ENCODE measurements at regions not wholly inside any gene's neighbourhood (a gene's known extent, or its start where the extent isn't known, plus 50 kb on each side); places are given as distances from the start of the nearest gene placed in this dataset.

- Histone ChIP-seq H3K4me3 (no peak overlapping the region), H3K4me1 (no peaks in the 10 kb centered on the region), H3K36me3 (no peaks in the 10 kb centered on the region), H3K27me3 (peaks cover 14% of the 10 kb centered on the region), H3K9me3 (peaks cover 0 to 13% (median 0%) of the 10 kb centered on the region in 3 donors), H3K27ac (no peak overlapping the region)
- WGBS, 2 donors (ENCODE audit: low coverage in 1 of 2): 30 to 45% methylated on average over 3 to 8 of the region's 9 CpGs
- TF ChIP-seq POLR2A (IDR thresholded peaks at IDR 0.05): no peak
- TF ChIP-seq CTCF (IDR thresholded peaks at IDR 0.05): no peak
- no peak for ATAC-seq
These were observed 138.4 kb upstream of the NFE2L3 start for GRCh38 chr7:26013551-26014083.

GRCh38 chr7:26022982-26023381 lies 129.0 kb upstream of the NFE2L3 start:
- no peaks in the 10 kb centered on the region for H3K4me1 ChIP-seq
- no peak for ATAC-seq
- H3K36me3 ChIP-seq: no peaks in the 10 kb centered on the region
- H3K4me3 ChIP-seq: no peak overlapping the region
- peaks cover 8% of the 10 kb centered on the region for H3K27me3 ChIP-seq
- 52 to 54% methylated on average over 3 of the region's 3 CpGs for WGBS, 2 donors (ENCODE audit: low coverage in 1 of 2)
- no peaks in the 10 kb centered on the region for H3K9me3 ChIP-seq
- H3K27ac ChIP-seq: no peak overlapping the region
- TF ChIP-seq POLR2A (IDR thresholded peaks at IDR 0.05) (no peak), POLR2AphosphoS5 (IDR thresholded peaks at IDR 0.05) (no peak), CTCF (IDR thresholded peaks at IDR 0.05) (no peak), EP300 (IDR thresholded peaks at IDR 0.05) (no peak)

GRCh38 chr7:26029911-26030310 lies 122.1 kb upstream of the NFE2L3 start:
- Histone ChIP-seq H3K27ac (no peak overlapping the region), H3K4me3 (no peak overlapping the region), H3K4me1 (no peaks in the 10 kb centered on the region), H3K9me3 (no peaks in the 10 kb centered on the region), H3K27me3 (no peaks in the 10 kb centered on the region), H3K36me3 (no peaks in the 10 kb centered on the region)
- ATAC-seq: no peak
- WGBS, 2 donors (ENCODE audit: low coverage in 1 of 2): 97 to 100% methylated on average over 1 to 3 of the region's 3 CpGs
- TF ChIP-seq EP300 (IDR thresholded peaks at IDR 0.05) (no peak), POLR2A (IDR thresholded peaks at IDR 0.05) (no peak), CTCF (IDR thresholded peaks at IDR 0.05) (no peak), POLR2AphosphoS5 (IDR thresholded peaks at IDR 0.05) (no peak)

- no peaks in the 10 kb centered on the region for H3K9me3 ChIP-seq
- ATAC-seq: no peak
These were observed 117.6 kb upstream of the NFE2L3 start for GRCh38 chr7:26034391-26034790.

More at GRCh38 chr7:26034391-26034790, 117.6 kb upstream of the NFE2L3 start:
- TF ChIP-seq EP300 (IDR thresholded peaks at IDR 0.05): no peak
- no peak for TF ChIP-seq POLR2A (IDR thresholded peaks at IDR 0.05)
- no peak for TF ChIP-seq POLR2AphosphoS5 (IDR thresholded peaks at IDR 0.05)
- TF ChIP-seq CTCF (IDR thresholded peaks at IDR 0.05): no peak
- Histone ChIP-seq H3K4me1 (peaks cover 0 to 15% (median 0%) of the 10 kb centered on the region in 3 donors), H3K27ac (no peak overlapping the region), H3K4me3 (no peak overlapping the region), H3K36me3 (no peaks in the 10 kb centered on the region), H3K27me3 (peaks cover 18% of the 10 kb centered on the region)
- 69 to 74% methylated on average over 3 of the region's 3 CpGs for WGBS, 2 donors (ENCODE audit: low coverage in 1 of 2)

All from gastroesophageal sphincter (tissue), 4 donors.